ENCODE measurements at regions not wholly inside any gene's neighbourhood (a gene's known extent, or its start where the extent isn't known, plus 50 kb on each side); places are given as distances from the start of the nearest gene placed in this dataset.
A peak's percentile ranks its signal among the peaks of the same experiment; 100 is the strongest.

GRCh38 chrX:147405764-147406163 lies 506.0 kb upstream of the FMR1 start:
- DNase-seq (ENCODE audit: low read depth, low spot score) = no peak
- in situ Hi-C loops (cut with HindIII; ENCODE audit: low pct_unique_long_range_greater_than_20kb, low sequenced_read_pairs) = no loop called here

- in situ Hi-C loops (cut with HindIII; ENCODE audit: low pct_unique_long_range_greater_than_20kb, low sequenced_read_pairs) = no loop called here
- DNase-seq (ENCODE audit: low read depth, low spot score) = no peak
Measured at GRCh38 chrX:147403040-147403439, 508.7 kb upstream of the FMR1 start.

GRCh38 chrX:147378767-147379166 lies 533.0 kb upstream of the FMR1 start:
- no peak for DNase-seq (ENCODE audit: low read depth, low spot score)
- in situ Hi-C loops (cut with HindIII; ENCODE audit: low pct_unique_long_range_greater_than_20kb, low sequenced_read_pairs) = no loop called here

GRCh38 chrX:147377728-147378127 lies 534.0 kb upstream of the FMR1 start:
- in situ Hi-C loops (cut with HindIII; ENCODE audit: low pct_unique_long_range_greater_than_20kb, low sequenced_read_pairs) = no loop called here
- DNase-seq (ENCODE audit: low read depth, low spot score) = no peak

- no peak for DNase-seq (ENCODE audit: low read depth, low spot score)
- in situ Hi-C loops (cut with HindIII; ENCODE audit: low pct_unique_long_range_greater_than_20kb, low sequenced_read_pairs) = no loop called here
Measured at GRCh38 chrX:147376601-147377422, 534.9 kb upstream of the FMR1 start.

- no peak for DNase-seq (ENCODE audit: low read depth, low spot score)
- in situ Hi-C loops (cut with HindIII; ENCODE audit: low pct_unique_long_range_greater_than_20kb, low sequenced_read_pairs) = no loop called here
Measured at GRCh38 chrX:147364896-147365295, 546.8 kb upstream of the FMR1 start.

GRCh38 chrX:147351644-147352043 lies 537.1 kb upstream of the CXorf51A start:
- in situ Hi-C loops (cut with HindIII; ENCODE audit: low pct_unique_long_range_greater_than_20kb, low sequenced_read_pairs) = no loop called here
- DNase-seq (ENCODE audit: low read depth, low spot score) = no peak

- in situ Hi-C loops (cut with HindIII; ENCODE audit: low pct_unique_long_range_greater_than_20kb, low sequenced_read_pairs) = no loop called here
- DNase-seq (ENCODE audit: low read depth, low spot score) = no peak
Measured at GRCh38 chrX:147343467-147343866, 528.9 kb upstream of the CXorf51A start.

GRCh38 chrX:147342197-147342596 lies 527.7 kb upstream of the CXorf51A start:
- in situ Hi-C loops (cut with HindIII; ENCODE audit: low pct_unique_long_range_greater_than_20kb, low sequenced_read_pairs) = no loop called here
- peak; percentile 2 for DNase-seq (ENCODE audit: low read depth, low spot score)

GRCh38 chrX:147340947-147341346 lies 526.4 kb upstream of the CXorf51A start:
- in situ Hi-C loops (cut with HindIII; ENCODE audit: low pct_unique_long_range_greater_than_20kb, low sequenced_read_pairs) = no loop called here
- no peak for DNase-seq (ENCODE audit: low read depth, low spot score)

GRCh38 chrX:147333821-147334220 lies 519.3 kb upstream of the CXorf51A start:
- DNase-seq (ENCODE audit: low read depth, low spot score) = no peak
- in situ Hi-C loops (cut with HindIII; ENCODE audit: low pct_unique_long_range_greater_than_20kb, low sequenced_read_pairs) = no loop called here

- no peak for DNase-seq (ENCODE audit: low read depth, low spot score)
- in situ Hi-C loops (cut with HindIII; ENCODE audit: low pct_unique_long_range_greater_than_20kb, low sequenced_read_pairs) = no loop called here
Measured at GRCh38 chrX:147322496-147322895, 508.0 kb upstream of the CXorf51A start.

GRCh38 chrX:147315483-147315882 lies 500.9 kb upstream of the CXorf51A start:
- DNase-seq (ENCODE audit: low read depth, low spot score) = no peak
- in situ Hi-C loops (cut with HindIII; ENCODE audit: low pct_unique_long_range_greater_than_20kb, low sequenced_read_pairs) = no loop called here

Data from SK-MEL-5 (cell line).